ENCODE measurements at regions not wholly inside any gene's neighbourhood (a gene's known extent, or its start where the extent isn't known, plus 50 kb on each side); places are given as distances from the start of the nearest gene placed in this dataset.

GRCh38 chr1:239539812-239540211, 153.4 kb downstream of the CHRM3 start:
- ChIA-PET CTCF (no interaction called here), POLR2A (no interaction called here)
- TF ChIP-seq CTCF (IDR thresholded peaks at IDR 0.05; ENCODE audit: insufficient read depth, low read length, missing control alignments): no peak
- H3K4me3 ChIP-seq (ENCODE audit: low read depth, low read length): no peak overlapping the region
- no peak for DNase-seq (ENCODE audit: low read depth, low spot score)

GRCh38 chr1:239543873-239544272, 157.5 kb downstream of the CHRM3 start:
- TF ChIP-seq CTCF (IDR thresholded peaks at IDR 0.05; ENCODE audit: insufficient read depth, low read length, missing control alignments): no peak
- no peak for DNase-seq (ENCODE audit: low read depth, low spot score)
- no peak overlapping the region for H3K4me3 ChIP-seq (ENCODE audit: low read depth, low read length)
- ChIA-PET CTCF (no interaction called here), POLR2A (interaction anchor here (0.7 kb wide), 1 partner anchor 353 kb away, joined by 3 read pairs; no protein-coding TSS in a partner anchor)

GRCh38 chr1:239545466-239545865, 159.1 kb downstream of the CHRM3 start:
- CTCF ChIA-PET: no interaction called here
- POLR2A ChIA-PET: no interaction called here
- DNase-seq (ENCODE audit: low read depth, low spot score): no peak
- TF ChIP-seq CTCF (IDR thresholded peaks at IDR 0.05; ENCODE audit: insufficient read depth, low read length, missing control alignments): no peak
- H3K4me3 ChIP-seq (ENCODE audit: low read depth, low read length): no peak overlapping the region

GRCh38 chr1:239547987-239548386, 161.6 kb downstream of the CHRM3 start:
- DNase-seq (ENCODE audit: low read depth, low spot score): no peak
- POLR2A ChIA-PET: no interaction called here
- no peak overlapping the region for H3K4me3 ChIP-seq (ENCODE audit: low read depth, low read length)
- CTCF ChIA-PET: no interaction called here
- TF ChIP-seq CTCF (IDR thresholded peaks at IDR 0.05; ENCODE audit: insufficient read depth, low read length, missing control alignments): no peak

- H3K4me3 ChIP-seq (ENCODE audit: low read depth, low read length): no peak overlapping the region
- no peak for TF ChIP-seq CTCF (IDR thresholded peaks at IDR 0.05; ENCODE audit: insufficient read depth, low read length, missing control alignments)
- CTCF ChIA-PET: no interaction called here
- POLR2A ChIA-PET: no interaction called here
- DNase-seq (ENCODE audit: low read depth, low spot score): no peak
Measured at GRCh38 chr1:239550178-239550577, 163.8 kb downstream of the CHRM3 start.

GRCh38 chr1:239555350-239555749, 169.0 kb downstream of the CHRM3 start:
- no peak overlapping the region for H3K4me3 ChIP-seq (ENCODE audit: low read depth, low read length)
- no peak for DNase-seq (ENCODE audit: low read depth, low spot score)
- TF ChIP-seq CTCF (IDR thresholded peaks at IDR 0.05; ENCODE audit: insufficient read depth, low read length, missing control alignments): no peak
- ChIA-PET CTCF (interaction anchor here (0.6 to 1.1 kb wide), 2 partner anchors 342 to 1318 kb away, joined by 3 to 4 read pairs; no protein-coding TSS in a partner anchor), POLR2A (no interaction called here)
